ENCODE measurements at regions not wholly inside any gene's neighbourhood (a gene's known extent, or its start where the extent isn't known, plus 50 kb on each side); places are given as distances from the start of the nearest gene placed in this dataset.

DNA sequence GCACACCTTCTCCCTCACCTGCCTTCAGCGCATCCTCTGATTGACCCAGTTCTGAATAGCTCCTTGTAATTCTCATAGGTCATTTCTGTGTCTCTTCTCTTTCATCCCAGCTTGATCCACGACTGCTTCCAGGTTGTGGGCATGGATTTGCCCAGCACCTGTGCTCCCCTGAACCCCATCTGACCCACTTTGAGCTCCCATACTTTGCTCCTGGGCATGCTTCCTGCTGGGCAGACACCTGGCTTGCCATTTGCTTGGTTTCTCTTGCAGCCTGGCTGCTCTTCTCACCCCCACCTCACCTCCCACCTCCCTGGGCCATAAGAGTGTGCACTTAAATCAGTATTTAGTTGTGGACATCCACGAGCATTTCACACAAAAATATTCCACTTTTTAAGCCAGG lies 635.5 kb downstream of the TBL1XR1 start:
- Histone ChIP-seq H3K9me3 (ENCODE audit: insufficient read depth, low read depth, low read length) (no peaks in the 10 kb centered on the region), H3K9ac (ENCODE audit: low read length) (no peak overlapping the region), H3K4me3 (ENCODE audit: insufficient read depth, low read depth, low read length) (no peak overlapping the region), H3K4me1 (ENCODE audit: insufficient read depth, low read length) (no peaks in the 10 kb centered on the region), H3K36me3 (ENCODE audit: insufficient read depth, low read length) (no peaks in the 10 kb centered on the region), H3K79me2 (ENCODE audit: insufficient read depth, low read length) (no peaks in the 10 kb centered on the region), H3K27ac (ENCODE audit: low read depth, low read length) (no peak overlapping the region), H2AFZ (ENCODE audit: low read depth, low read length) (no peak overlapping the region), H3K4me2 (ENCODE audit: low read length) (no peak overlapping the region), H4K20me1 (ENCODE audit: insufficient read depth, low read length) (no peaks in the 10 kb centered on the region), H3K27me3 (ENCODE audit: insufficient read depth, low read length) (no peaks in the 10 kb centered on the region)
- Mint-ChIP-seq H3K4me3 (ENCODE audit: unreplicated experiment) (no peak overlapping the region), H3K36me3 (ENCODE audit: low read depth, unreplicated experiment) (no peaks in the 10 kb centered on the region), H3K27me3 (ENCODE audit: low read depth, unreplicated experiment) (no peaks in the 10 kb centered on the region), H3K27ac (ENCODE audit: unreplicated experiment) (no peak overlapping the region), H3K9me3 (ENCODE audit: unreplicated experiment) (no peaks in the 10 kb centered on the region), H3K4me1 (ENCODE audit: low read depth, unreplicated experiment) (no peaks in the 10 kb centered on the region)
- no peak for FAIRE-seq
- no peak for TF ChIP-seq CTCF (IDR thresholded peaks at IDR 0.05; ENCODE audit: insufficient read depth, low read depth, low read length)
- no peak for TF ChIP-seq EZH2 (IDR thresholded peaks at IDR 0.05; ENCODE audit: insufficient read depth, low read length)
- no peak for DNase-seq (ENCODE audit: low read depth)

DNA sequence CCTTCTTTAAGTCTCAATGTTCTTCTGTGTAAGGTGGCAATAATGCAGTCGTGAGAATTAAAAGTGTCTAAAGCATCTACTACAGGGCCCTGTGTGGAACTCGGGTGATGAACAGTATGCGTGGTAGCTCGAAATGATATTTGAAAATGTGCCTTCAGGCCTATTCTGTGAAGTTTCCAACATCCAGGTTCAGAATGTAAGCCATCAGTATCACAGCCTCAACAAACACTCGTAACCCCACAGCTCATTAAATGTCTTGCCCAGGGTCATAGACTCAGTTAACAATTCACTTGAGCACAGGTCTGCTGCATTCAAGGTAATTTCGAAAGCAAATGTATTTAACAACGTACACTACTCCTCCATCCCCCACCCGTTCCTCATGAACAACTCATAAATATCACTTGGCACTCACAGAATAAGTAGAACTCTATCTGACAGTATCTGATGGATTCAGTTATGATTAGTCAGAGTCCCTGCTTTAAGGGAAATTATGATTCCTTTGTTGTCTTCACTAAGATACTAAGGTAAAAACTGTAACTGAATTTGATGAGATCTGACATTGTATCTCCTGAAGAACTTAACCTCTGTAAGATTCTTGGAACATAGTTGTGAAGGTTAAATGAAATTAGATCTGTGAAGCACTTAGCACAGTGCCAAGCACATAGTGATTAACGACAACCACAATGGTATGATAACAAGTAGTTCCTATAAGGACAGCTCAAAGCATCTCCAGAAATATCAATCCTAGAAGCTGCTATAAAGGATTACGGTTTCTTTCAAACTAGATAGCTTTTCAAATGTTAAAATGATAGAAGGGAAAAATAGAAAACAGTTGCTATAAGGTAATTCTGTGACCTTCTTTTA lies 642.3 kb downstream of the TBL1XR1 start:
- Mint-ChIP-seq H3K9me3 (ENCODE audit: unreplicated experiment) (no peaks in the 10 kb centered on the region), H3K4me3 (ENCODE audit: unreplicated experiment) (no peak overlapping the region), H3K36me3 (ENCODE audit: low read depth, unreplicated experiment) (no peaks in the 10 kb centered on the region), H3K4me1 (ENCODE audit: low read depth, unreplicated experiment) (no peaks in the 10 kb centered on the region), H3K27me3 (ENCODE audit: low read depth, unreplicated experiment) (no peaks in the 10 kb centered on the region), H3K27ac (ENCODE audit: unreplicated experiment) (no peak overlapping the region)
- H3K9ac ChIP-seq (ENCODE audit: low read length) = no peak overlapping the region
- H3K27ac ChIP-seq (ENCODE audit: low read depth, low read length) = no peak overlapping the region
- no peaks in the 10 kb centered on the region for H3K79me2 ChIP-seq (ENCODE audit: insufficient read depth, low read length)
- H3K4me3 ChIP-seq (ENCODE audit: insufficient read depth, low read depth, low read length) = no peak overlapping the region
- no peaks in the 10 kb centered on the region for H3K9me3 ChIP-seq (ENCODE audit: insufficient read depth, low read depth, low read length)
- TF ChIP-seq EZH2 (IDR thresholded peaks at IDR 0.05; ENCODE audit: insufficient read depth, low read length) (no peak), CTCF (IDR thresholded peaks at IDR 0.05; ENCODE audit: insufficient read depth, low read depth, low read length) (no peak)
- H4K20me1 ChIP-seq (ENCODE audit: insufficient read depth, low read length) = no peaks in the 10 kb centered on the region
- H2AFZ ChIP-seq (ENCODE audit: low read depth, low read length) = no peak overlapping the region
- no peaks in the 10 kb centered on the region for H3K36me3 ChIP-seq (ENCODE audit: insufficient read depth, low read length)
- H3K4me2 ChIP-seq (ENCODE audit: low read length) = no peak overlapping the region
- FAIRE-seq (no peak), DNase-seq (ENCODE audit: low read depth) (no peak)
- no peaks in the 10 kb centered on the region for H3K4me1 ChIP-seq (ENCODE audit: insufficient read depth, low read length)
- H3K27me3 ChIP-seq (ENCODE audit: insufficient read depth, low read length) = no peaks in the 10 kb centered on the region

DNA sequence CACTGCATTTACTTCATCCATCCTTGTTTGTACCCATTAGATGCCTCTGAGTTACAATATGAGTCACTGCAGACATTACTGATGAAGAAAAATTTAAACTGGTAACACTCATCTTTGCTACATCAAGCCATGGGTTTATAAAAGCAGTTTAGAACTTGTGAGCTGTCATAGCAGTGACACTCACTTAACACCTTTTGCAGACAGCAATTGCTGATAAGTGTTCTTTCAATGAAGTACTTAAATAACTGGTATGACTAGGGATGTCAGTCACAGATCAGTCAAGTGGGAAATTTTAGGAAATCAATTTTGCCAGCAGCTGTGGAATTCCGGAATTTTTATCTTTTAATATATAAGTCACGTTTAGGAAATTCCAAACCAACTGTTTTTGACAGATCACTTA lies 643.0 kb downstream of the TBL1XR1 start:
- no peak overlapping the region for H3K4me3 ChIP-seq (ENCODE audit: insufficient read depth, low read depth, low read length)
- H3K36me3 ChIP-seq (ENCODE audit: insufficient read depth, low read length) = no peaks in the 10 kb centered on the region
- no peaks in the 10 kb centered on the region for H3K4me1 Mint-ChIP-seq (ENCODE audit: low read depth, unreplicated experiment)
- no peak overlapping the region for H3K27ac ChIP-seq (ENCODE audit: low read depth, low read length)
- H3K27ac Mint-ChIP-seq (ENCODE audit: unreplicated experiment) = no peak overlapping the region
- H3K9ac ChIP-seq (ENCODE audit: low read length) = no peak overlapping the region
- H3K4me1 ChIP-seq (ENCODE audit: insufficient read depth, low read length) = no peaks in the 10 kb centered on the region
- H3K27me3 Mint-ChIP-seq (ENCODE audit: low read depth, unreplicated experiment) = no peaks in the 10 kb centered on the region
- H3K4me3 Mint-ChIP-seq (ENCODE audit: unreplicated experiment) = no peak overlapping the region
- DNase-seq (ENCODE audit: low read depth) = no peak
- TF ChIP-seq EZH2 (IDR thresholded peaks at IDR 0.05; ENCODE audit: insufficient read depth, low read length) (no peak), CTCF (IDR thresholded peaks at IDR 0.05; ENCODE audit: insufficient read depth, low read depth, low read length) (no peak)
- no peaks in the 10 kb centered on the region for H3K36me3 Mint-ChIP-seq (ENCODE audit: low read depth, unreplicated experiment)
- no peak overlapping the region for H3K4me2 ChIP-seq (ENCODE audit: low read length)
- FAIRE-seq = no peak
- no peaks in the 10 kb centered on the region for H3K9me3 Mint-ChIP-seq (ENCODE audit: unreplicated experiment)
- H2AFZ ChIP-seq (ENCODE audit: low read depth, low read length) = no peak overlapping the region
- H3K79me2 ChIP-seq (ENCODE audit: insufficient read depth, low read length) = no peaks in the 10 kb centered on the region
- H3K9me3 ChIP-seq (ENCODE audit: insufficient read depth, low read depth, low read length) = no peaks in the 10 kb centered on the region
- H3K27me3 ChIP-seq (ENCODE audit: insufficient read depth, low read length) = no peaks in the 10 kb centered on the region
- H4K20me1 ChIP-seq (ENCODE audit: insufficient read depth, low read length) = no peaks in the 10 kb centered on the region

Measured in astrocyte (in vitro differentiated cells and primary cell).